Stomach (tissue), 4 donors: ENCODE measurements at regions not wholly inside any gene's neighbourhood (a gene's known extent, or its start where the extent isn't known, plus 50 kb on each side); places are given as distances from the start of the nearest gene placed in this dataset.

Experiments used
- POLR2AphosphoS5 ChIP-seq, 3 donors: sonication (generic); formaldehyde crosslinking; IDR thresholded peaks; one replicate each; pipeline ENCODE4 v1.6.1; 2016; ENCODE audit warnings: antibody characterized with exemption in 3 of 3
- TF ChIP-seq, protein P1 (sequence below), 7 experiments: fragments of 450-650 bp in 4 of 7; fragments of 200-600 bp in 3 of 7; sonication (generic) in 3 of 7; IDR thresholded peaks; one replicate each; pipeline ENCODE4 v1.5.1; 2016 to 2019; ENCODE audit warnings: antibody characterized with exemption in 7 of 7, control low read depth in 2 of 7, mild to moderate bottlenecking in 1 of 7

DNA sequence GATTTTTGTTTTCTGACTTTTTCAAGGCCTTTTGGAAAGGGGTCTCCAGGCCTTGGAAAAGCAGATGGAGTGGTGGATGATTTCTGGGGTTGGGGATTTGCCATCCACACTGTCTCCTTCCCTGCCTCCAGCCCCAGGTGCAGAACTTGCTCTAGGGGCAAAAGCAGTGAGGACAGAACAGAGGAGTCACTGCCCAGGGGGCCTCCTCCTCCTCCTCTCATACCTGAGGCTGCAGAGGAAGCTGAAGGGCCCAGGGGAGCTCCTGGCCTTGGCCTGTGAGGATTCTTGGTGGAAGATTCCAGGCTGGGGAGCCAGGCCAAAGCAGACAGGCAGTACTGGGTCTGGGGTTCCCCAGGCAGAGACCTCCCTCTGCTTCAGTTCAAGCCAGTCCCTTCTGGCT lies 52.3 kb upstream of the URI1 start:
- no peak for TF ChIP-seq POLR2AphosphoS5 (IDR thresholded peaks at IDR 0.05)
- TF ChIP-seq, protein P1, sequence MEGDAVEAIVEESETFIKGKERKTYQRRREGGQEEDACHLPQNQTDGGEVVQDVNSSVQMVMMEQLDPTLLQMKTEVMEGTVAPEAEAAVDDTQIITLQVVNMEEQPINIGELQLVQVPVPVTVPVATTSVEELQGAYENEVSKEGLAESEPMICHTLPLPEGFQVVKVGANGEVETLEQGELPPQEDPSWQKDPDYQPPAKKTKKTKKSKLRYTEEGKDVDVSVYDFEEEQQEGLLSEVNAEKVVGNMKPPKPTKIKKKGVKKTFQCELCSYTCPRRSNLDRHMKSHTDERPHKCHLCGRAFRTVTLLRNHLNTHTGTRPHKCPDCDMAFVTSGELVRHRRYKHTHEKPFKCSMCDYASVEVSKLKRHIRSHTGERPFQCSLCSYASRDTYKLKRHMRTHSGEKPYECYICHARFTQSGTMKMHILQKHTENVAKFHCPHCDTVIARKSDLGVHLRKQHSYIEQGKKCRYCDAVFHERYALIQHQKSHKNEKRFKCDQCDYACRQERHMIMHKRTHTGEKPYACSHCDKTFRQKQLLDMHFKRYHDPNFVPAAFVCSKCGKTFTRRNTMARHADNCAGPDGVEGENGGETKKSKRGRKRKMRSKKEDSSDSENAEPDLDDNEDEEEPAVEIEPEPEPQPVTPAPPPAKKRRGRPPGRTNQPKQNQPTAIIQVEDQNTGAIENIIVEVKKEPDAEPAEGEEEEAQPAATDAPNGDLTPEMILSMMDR (IDR thresholded peaks at IDR 0.05) = no peak
